Progenitor cell of endocrine pancreas (in vitro differentiated cells): ENCODE measurements at regions not wholly inside any gene's neighbourhood (a gene's known extent, or its start where the extent isn't known, plus 50 kb on each side); places are given as distances from the start of the nearest gene placed in this dataset.

Source experiments
- DNase-seq: peaks from one replicate; pipeline ENCODE4 v3.0.0; 2021; ENCODE audit warnings: low spot score; ENCODE audit not compliant: unreplicated experiment
- H3K27ac Mint-ChIP-seq: 2 replicates; pipeline ENCODE4 v1.8.0; 2021; ENCODE audit warnings: mild to moderate bottlenecking, moderate library complexity, mixed read lengths
- H3K27me3 Mint-ChIP-seq: 2 replicates; pipeline ENCODE4 v1.8.0; 2021; ENCODE audit warnings: mixed read lengths
- H3K36me3 Mint-ChIP-seq: 2 replicates; pipeline ENCODE4 v1.8.0; 2022; ENCODE audit warnings: mixed read lengths; ENCODE audit not compliant: insufficient read depth
- H3K4me1 Mint-ChIP-seq: 2 replicates; pipeline ENCODE4 v1.8.0; 2021; ENCODE audit warnings: low read depth, mixed read lengths
- H3K4me3 Mint-ChIP-seq: 2 replicates; pipeline ENCODE4 v1.8.0; 2021; ENCODE audit warnings: low read depth, mild to moderate bottlenecking, moderate library complexity, mixed read lengths
- H3K9me3 Mint-ChIP-seq: 2 replicates; pipeline ENCODE4 v1.8.0; 2021; ENCODE audit warnings: low read depth, mixed read lengths
- TF ChIP-seq, protein P1 (sequence below): fragments of 200-600 bp; sonication (generic); IDR thresholded peaks from one replicate; pipeline ENCODE4 v1.5.0; 2021; ENCODE audit warnings: antibody characterized with exemption, mild to moderate bottlenecking; ENCODE audit not compliant: unreplicated experiment

GRCh38 chrX:36908801-36909675, 99.1 kb upstream of the FAM47C start:
- TF ChIP-seq, protein P1, sequence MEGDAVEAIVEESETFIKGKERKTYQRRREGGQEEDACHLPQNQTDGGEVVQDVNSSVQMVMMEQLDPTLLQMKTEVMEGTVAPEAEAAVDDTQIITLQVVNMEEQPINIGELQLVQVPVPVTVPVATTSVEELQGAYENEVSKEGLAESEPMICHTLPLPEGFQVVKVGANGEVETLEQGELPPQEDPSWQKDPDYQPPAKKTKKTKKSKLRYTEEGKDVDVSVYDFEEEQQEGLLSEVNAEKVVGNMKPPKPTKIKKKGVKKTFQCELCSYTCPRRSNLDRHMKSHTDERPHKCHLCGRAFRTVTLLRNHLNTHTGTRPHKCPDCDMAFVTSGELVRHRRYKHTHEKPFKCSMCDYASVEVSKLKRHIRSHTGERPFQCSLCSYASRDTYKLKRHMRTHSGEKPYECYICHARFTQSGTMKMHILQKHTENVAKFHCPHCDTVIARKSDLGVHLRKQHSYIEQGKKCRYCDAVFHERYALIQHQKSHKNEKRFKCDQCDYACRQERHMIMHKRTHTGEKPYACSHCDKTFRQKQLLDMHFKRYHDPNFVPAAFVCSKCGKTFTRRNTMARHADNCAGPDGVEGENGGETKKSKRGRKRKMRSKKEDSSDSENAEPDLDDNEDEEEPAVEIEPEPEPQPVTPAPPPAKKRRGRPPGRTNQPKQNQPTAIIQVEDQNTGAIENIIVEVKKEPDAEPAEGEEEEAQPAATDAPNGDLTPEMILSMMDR: peak; percentile 68
- Mint-ChIP-seq H3K9me3 (peaks cover 17% of the 10 kb centered on the region), H3K36me3 (no peaks in the 10 kb centered on the region), H3K4me1 (no peaks in the 10 kb centered on the region), H3K27me3 (no peaks in the 10 kb centered on the region), H3K4me3 (no peak overlapping the region), H3K27ac (no peak overlapping the region)
- no peak for DNase-seq

- H3K36me3 Mint-ChIP-seq: no peaks in the 10 kb centered on the region
- H3K4me1 Mint-ChIP-seq: no peaks in the 10 kb centered on the region
- DNase-seq: no peak
- no peak overlapping the region for H3K27ac Mint-ChIP-seq
- H3K4me3 Mint-ChIP-seq: no peak overlapping the region
- TF ChIP-seq, protein P1: no peak
- H3K27me3 Mint-ChIP-seq: no peaks in the 10 kb centered on the region
- H3K9me3 Mint-ChIP-seq: peaks cover 12% of the 10 kb centered on the region
Measured at GRCh38 chrX:36909676-36910030, 98.5 kb upstream of the FAM47C start.

DNA sequence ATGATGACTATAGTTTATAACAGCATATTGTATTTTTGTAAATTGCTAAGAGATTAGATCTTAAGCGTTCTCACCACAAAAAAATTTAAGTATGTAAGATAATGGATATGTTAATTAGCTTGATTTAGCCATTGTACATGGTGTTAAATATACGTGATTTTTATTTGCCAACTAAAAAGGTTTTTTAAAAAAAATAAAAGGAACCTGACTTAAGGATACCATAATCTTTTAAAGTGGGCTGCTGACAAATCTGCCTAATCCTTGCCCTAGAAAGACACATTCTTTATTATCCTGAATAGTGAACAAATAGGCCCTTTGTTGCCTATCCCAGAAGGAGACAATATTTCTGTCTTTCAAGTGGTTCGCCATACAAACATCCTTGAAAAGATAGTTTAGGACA, 94.6 kb upstream of the FAM47C start:
- Mint-ChIP-seq H3K27ac (no peak overlapping the region), H3K27me3 (no peaks in the 10 kb centered on the region), H3K4me3 (no peak overlapping the region), H3K36me3 (no peaks in the 10 kb centered on the region), H3K4me1 (no peaks in the 10 kb centered on the region), H3K9me3 (peaks cover 6% of the 10 kb centered on the region)
- no peak for DNase-seq
- TF ChIP-seq, protein P1: no peak

GRCh38 chrX:36916941-36917340, 91.2 kb upstream of the FAM47C start:
- peaks cover 20% of the 10 kb centered on the region for H3K9me3 Mint-ChIP-seq
- no peak overlapping the region for H3K4me3 Mint-ChIP-seq
- TF ChIP-seq, protein P1: no peak
- no peak overlapping the region for H3K27ac Mint-ChIP-seq
- no peak for DNase-seq
- no peaks in the 10 kb centered on the region for H3K27me3 Mint-ChIP-seq
- no peaks in the 10 kb centered on the region for H3K36me3 Mint-ChIP-seq
- no peaks in the 10 kb centered on the region for H3K4me1 Mint-ChIP-seq

- no peaks in the 10 kb centered on the region for H3K36me3 Mint-ChIP-seq
- no peaks in the 10 kb centered on the region for H3K4me1 Mint-ChIP-seq
- no peak overlapping the region for H3K27ac Mint-ChIP-seq
- DNase-seq: no peak
- H3K9me3 Mint-ChIP-seq: peaks cover 52% of the 10 kb centered on the region
- no peaks in the 10 kb centered on the region for H3K27me3 Mint-ChIP-seq
- TF ChIP-seq, protein P1: no peak
- H3K4me3 Mint-ChIP-seq: no peak overlapping the region
Measured at GRCh38 chrX:36927712-36928111, 80.5 kb upstream of the FAM47C start.
